HCT116 (cell line): ENCODE measurements at regions not wholly inside any gene's neighbourhood (a gene's known extent, or its start where the extent isn't known, plus 50 kb on each side); places are given as distances from the start of the nearest gene placed in this dataset.

ENCODE experiments used
- CEBPB ChIP-seq: IDR thresholded peaks from 2 replicates; pipeline ENCODE4 v1.6.1; 2012; ENCODE audit warnings: low read depth
- CTCF ChIP-seq, 3 experiments: fragments of 200-600 bp in 1 of 3; sonication (generic) in 1 of 3; IDR thresholded peaks in 2 of 3; conservative IDR thresholded peaks in 1 of 3; 2 replicates each; pipeline ENCODE4 v1.5.1; 2012 to 2017; ENCODE audit warnings: low read depth in 2 of 3, low read length in 2 of 3, antibody characterized with exemption in 1 of 3, borderline replicate concordance in 1 of 3, control low read depth in 1 of 3, mild to moderate bottlenecking in 1 of 3, mixed read lengths in 1 of 3, mixed run types in 1 of 3, moderate library complexity in 1 of 3; ENCODE audit not compliant: insufficient read depth in 1 of 3

DNA sequence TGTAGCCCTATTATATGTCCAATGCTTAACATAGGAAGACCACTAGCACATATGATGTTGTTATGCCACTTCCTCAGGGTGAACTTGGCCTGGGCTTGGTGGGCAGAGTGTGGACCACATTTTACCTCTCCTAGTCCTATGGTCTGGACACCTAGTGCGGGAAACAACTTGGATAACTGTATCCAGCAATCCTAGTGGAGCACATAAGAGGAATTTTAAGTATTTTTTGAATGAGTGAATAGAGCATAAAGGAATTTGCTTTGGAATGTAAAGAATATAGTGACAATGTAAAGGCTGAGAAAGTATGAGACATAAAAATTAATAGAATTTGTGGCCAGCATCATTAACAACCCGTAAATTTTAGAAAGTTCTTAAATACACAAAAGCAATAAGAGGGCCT is 528.9 kb downstream of the IGSF11 start:
- no peak for TF ChIP-seq CEBPB
- TF ChIP-seq CTCF (IDR thresholded peaks at IDR 0.05 in 2 of 3, conservative IDR thresholded peaks at IDR 0.05 in 1 of 3; ENCODE audit: borderline replicate concordance in 1 of 3, insufficient read depth in 1 of 3, low read depth in 2 of 3, low read length in 2 of 3): no peak
